ENCODE measurements at regions not wholly inside any gene's neighbourhood (a gene's known extent, or its start where the extent isn't known, plus 50 kb on each side); places are given as distances from the start of the nearest gene placed in this dataset.

GRCh38 chr22:44645531-44645930, 56.5 kb upstream of the PRR5 start:
- TF ChIP-seq NFE2L2 (IDR thresholded peaks at IDR 0.05; ENCODE audit: low read depth, low read length) (no peak), RCOR1 (IDR thresholded peaks at IDR 0.05; ENCODE audit: insufficient replicate concordance, low read length) (no peak), MXI1 (IDR thresholded peaks at IDR 0.05; ENCODE audit: borderline replicate concordance, low read depth, low read length) (no peak), FOS (IDR thresholded peaks at IDR 0.05; ENCODE audit: low read depth, low read length) (no peak), RFX5 (IDR thresholded peaks at IDR 0.05; ENCODE audit: low read depth, low read length) (no peak), ELK1 (IDR thresholded peaks at IDR 0.05; ENCODE audit: borderline replicate concordance, low read depth, low read length) (no peak), RAD21 (IDR thresholded peaks at IDR 0.05; ENCODE audit: low read length) (no peak), CEBPB (IDR thresholded peaks at IDR 0.05; ENCODE audit: low read depth, low read length) (no peak), BHLHE40 (IDR thresholded peaks at IDR 0.05; ENCODE audit: low read depth, low read length) (no peak), SMC3 (IDR thresholded peaks at IDR 0.05; ENCODE audit: low read depth, low read length) (no peak)
- H4K5ac ChIP-seq (ENCODE audit: low read depth, low read length), result no peak overlapping the region
- H2AFZ ChIP-seq (replicated peaks; ENCODE audit: low read length, poor library complexity), result no peak overlapping the region
- no peak overlapping the region for H2BK15ac ChIP-seq (ENCODE audit: low read depth, low read length)
- no peaks in the 10 kb centered on the region for H4K20me1 ChIP-seq (ENCODE audit: insufficient read depth, low read length)
- H3K18ac ChIP-seq (ENCODE audit: low read depth, low read length), result no peak overlapping the region
- H3K27me3 ChIP-seq (ENCODE audit: control insufficient read depth, insufficient read depth, low read length), result no peaks in the 10 kb centered on the region
- H2AK5ac ChIP-seq (ENCODE audit: low read depth, low read length), result 0 out of 2 replicates have a peak overlapping the region, but pooled peaks have one; percentile 28
- no peak overlapping the region for H3K23ac ChIP-seq (ENCODE audit: low read depth, low read length)
- no peak overlapping the region for H2BK120ac ChIP-seq (ENCODE audit: low read depth, low read length)
- ChIA-PET POLR2A (ENCODE audit: unreplicated experiment) (no interaction called here), CTCF (no interaction called here)
- H3K4me1 ChIP-seq (ENCODE audit: control insufficient read depth, insufficient read depth, low read length), result peaks cover 12% of the 10 kb centered on the region
- H3K14ac ChIP-seq (replicated peaks; ENCODE audit: low read depth, low read length), result no peak overlapping the region
- no peak overlapping the region for H3K4me3 ChIP-seq (ENCODE audit: insufficient read depth, low read depth, low read length)
- no peak overlapping the region for H2AK9ac ChIP-seq (replicated peaks; ENCODE audit: low read depth, low read length, poor library complexity)
- no TSS peak for BruUV-seq (replicated peaks)
- H3K9ac ChIP-seq (ENCODE audit: low read depth, low read length), result no peak overlapping the region
- no peaks in the 10 kb centered on the region for H3K79me1 ChIP-seq (ENCODE audit: low read depth in 1 of 2, low read length in 2 of 2)
- H3K56ac ChIP-seq (ENCODE audit: extremely low read depth, insufficient read depth, low read length), result no peak overlapping the region
- intact Hi-C loops (cut with micrococcal nuclease) (no loop called here), dilution Hi-C loops (cut with HindIII; ENCODE audit: low sequenced_read_pairs, unreplicated experiment) (no loop called here), in situ Hi-C loops (cut with MboI; ENCODE audit: low sequenced_read_pairs) (loop anchor here (25.0 kb wide), 1 partner anchor 1258 kb away; no protein-coding TSS in a partner anchor)
- no peak overlapping the region for H3K4ac ChIP-seq (ENCODE audit: low read depth, low read length)
- no peak overlapping the region for H3K27ac ChIP-seq (ENCODE audit: insufficient read depth, low read length)
- peaks cover 9% of the 10 kb centered on the region for H3K9me1 ChIP-seq (ENCODE audit: insufficient read depth, low read length)
- WGBS, 2 experiments (ENCODE audit: extremely low coverage in 2 of 2, insufficient read length in 1 of 2), result 73% methylated on average over 4 of the region's 11 CpGs; no CpG with 5 or more reads in 1 of the 2 experiments
- DNase-seq (no peak), ATAC-seq (ENCODE audit: low read depth) (no peak)
- H2BK20ac ChIP-seq (ENCODE audit: low read depth, low read length), result no peak overlapping the region
- no peak overlapping the region for H4K8ac ChIP-seq (ENCODE audit: low read depth in 2 of 2, low read length in 2 of 2)
- no peak overlapping the region; the same call in 1 of the 2 replicates for H4K91ac ChIP-seq (ENCODE audit: insufficient read depth, low read depth, low read length)
- H3K4me2 ChIP-seq (ENCODE audit: low read depth, low read length), result no peak overlapping the region
- no peaks in the 10 kb centered on the region for H3K36me3 ChIP-seq (ENCODE audit: control insufficient read depth, insufficient read depth, low read length)
- H3K9me3 ChIP-seq (ENCODE audit: control insufficient read depth, insufficient read depth, low read length), result no peaks in the 10 kb centered on the region
- no peak overlapping the region for H2BK5ac ChIP-seq (ENCODE audit: low read depth, low read length, poor library complexity, severe bottlenecking)
